Neural progenitor cell (in vitro differentiated cells): ENCODE measurements at regions not wholly inside any gene's neighbourhood (a gene's known extent, or its start where the extent isn't known, plus 50 kb on each side); places are given as distances from the start of the nearest gene placed in this dataset.

Experiments used
- DNase-seq: peaks from one replicate; pipeline ENCODE4 v3.0.0-alpha.2; 2016; ENCODE audit warnings: low spot score
- H2AFZ ChIP-seq: fragments of 200-600 bp; sonication (generic); replicated peaks from 2 replicates; pipeline ENCODE4 v1.6.1; 2016; ENCODE audit warnings: antibody characterized with exemption
- H3F3A ChIP-seq: fragments of 200-600 bp; sonication (generic); 2 replicates; pipeline ENCODE4 v1.6.1; 2016; ENCODE audit warnings: antibody characterized with exemption, low read depth
- H3K27ac ChIP-seq: fragments of 200-600 bp; sonication (generic); 2 replicates; pipeline ENCODE4 v1.5.1; 2016; ENCODE audit warnings: mild to moderate bottlenecking
- H3K27me3 ChIP-seq: fragments of 200-600 bp; sonication (generic); 2 replicates; pipeline ENCODE4 v1.6.1; 2016; ENCODE audit warnings: mild to moderate bottlenecking, moderate library complexity
- H3K36me3 ChIP-seq: fragments of 200-600 bp; sonication (generic); 2 replicates; pipeline ENCODE4 v1.5.1; 2016
- H3K4me1 ChIP-seq: fragments of 200-600 bp; sonication (generic); 2 replicates; pipeline ENCODE4 v1.6.1; 2016; ENCODE audit warnings: mixed run types
- H3K4me2 ChIP-seq: fragments of 200-600 bp; sonication (generic); 2 replicates; pipeline ENCODE4 v1.6.1; 2016
- H3K4me3 ChIP-seq: fragments of 200-600 bp; sonication (generic); 2 replicates; pipeline ENCODE4 v1.5.1; 2016
- H3K79me2 ChIP-seq: fragments of 200-600 bp; sonication (generic); 2 replicates; pipeline ENCODE4 v1.6.1; 2016; ENCODE audit warnings: low read depth
- H3K9ac ChIP-seq: fragments of 200-600 bp; sonication (generic); 2 replicates; pipeline ENCODE4 v1.6.1; 2016
- H3K9me3 ChIP-seq: fragments of 200-600 bp; sonication (generic); 2 replicates; pipeline ENCODE4 v1.5.1; 2016; ENCODE audit warnings: low read depth
- H4K20me1 ChIP-seq: fragments of 200-600 bp; sonication (generic); 2 replicates; pipeline ENCODE4 v1.6.1; 2016; ENCODE audit warnings: low read depth
- H3K27ac Mint-ChIP-seq: 3 replicates; pipeline ENCODE4 v1.8.0; 2021; ENCODE audit warnings: mixed read lengths
- H3K27me3 Mint-ChIP-seq: 2 replicates; pipeline ENCODE4 v1.8.0; 2022; ENCODE audit warnings: low read depth, mild to moderate bottlenecking, inconsistent platforms, moderate library complexity, mixed read lengths; ENCODE audit not compliant: insufficient read depth
- H3K36me3 Mint-ChIP-seq: 3 replicates; pipeline ENCODE4 v1.8.0; 2021; ENCODE audit warnings: mixed read lengths
- H3K4me1 Mint-ChIP-seq: 3 replicates; pipeline ENCODE4 v1.8.0; 2021; ENCODE audit warnings: mixed read lengths
- H3K4me3 Mint-ChIP-seq: 3 replicates; pipeline ENCODE4 v1.8.0; 2021; ENCODE audit warnings: mild to moderate bottlenecking, moderate library complexity, mixed read lengths
- H3K9me3 Mint-ChIP-seq: 3 replicates; pipeline ENCODE4 v1.8.0; 2020; ENCODE audit warnings: mixed read lengths
- EZH2 ChIP-seq: fragments of 200-600 bp; sonication (generic); IDR thresholded peaks from 2 replicates; pipeline ENCODE4 v1.6.1; 2017; ENCODE audit warnings: antibody characterized with exemption, mild to moderate bottlenecking, moderate library complexity
- EZH2phosphoT487 ChIP-seq: fragments of 200-600 bp; sonication (generic); IDR thresholded peaks from 2 replicates; pipeline ENCODE4 v1.6.1; 2017; ENCODE audit warnings: antibody characterized with exemption
- TF ChIP-seq, protein P1 (sequence below): fragments of 200-600 bp; sonication (generic); IDR thresholded peaks from 2 replicates; pipeline ENCODE4 v1.5.1; 2017; ENCODE audit warnings: antibody characterized with exemption, mild to moderate bottlenecking

DNA sequence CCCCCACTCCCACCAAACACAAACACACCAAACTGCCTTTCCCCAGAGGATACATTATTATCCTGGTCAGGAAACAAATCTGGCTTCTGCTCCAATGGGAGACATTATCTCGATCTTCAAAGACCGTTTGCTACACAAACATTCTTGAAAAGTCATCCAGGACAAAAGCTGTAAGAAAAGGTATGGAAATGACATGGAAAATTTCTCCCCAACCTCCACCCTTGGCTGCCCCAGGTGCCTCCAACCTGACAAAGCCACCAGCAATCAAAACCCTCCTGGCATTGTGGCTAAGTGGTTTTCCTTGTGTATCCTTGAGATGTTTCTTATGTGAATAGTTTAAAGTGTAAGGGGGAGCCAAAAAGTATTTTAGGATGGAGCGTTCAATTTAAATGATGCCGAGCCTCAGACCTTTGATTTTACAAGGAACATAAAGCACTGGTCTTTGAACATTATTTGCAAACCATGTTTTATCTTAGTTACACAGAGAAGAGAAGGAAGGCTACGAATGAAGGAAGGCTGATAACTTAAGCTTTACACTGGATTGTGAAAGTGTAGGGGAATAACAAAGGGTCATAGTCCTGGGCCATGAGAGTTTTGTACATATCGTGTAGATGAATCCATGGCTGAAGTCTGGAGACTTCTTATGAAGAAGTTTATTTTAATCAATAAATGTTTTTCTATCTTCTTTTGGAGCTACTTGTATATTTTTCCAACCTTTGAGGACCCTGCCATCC, 418.9 kb upstream of the TMTC1 start:
- Histone ChIP-seq H3K4me2 (no peak overlapping the region), H3K27ac (no peak overlapping the region), H4K20me1 (no peaks in the 10 kb centered on the region), H3K27me3 (no peaks in the 10 kb centered on the region), H3K36me3 (no peaks in the 10 kb centered on the region), H3K9ac (no peak overlapping the region), H3K79me2 (no peaks in the 10 kb centered on the region), H3K4me1 (no peaks in the 10 kb centered on the region), H2AFZ (no peak overlapping the region), H3F3A (no peaks in the 10 kb centered on the region), H3K4me3 (no peak overlapping the region), H3K9me3 (no peaks in the 10 kb centered on the region)
- DNase-seq: no peak
- H3K9me3 Mint-ChIP-seq: no peaks in the 10 kb centered on the region
- no peaks in the 10 kb centered on the region for H3K36me3 Mint-ChIP-seq
- H3K4me1 Mint-ChIP-seq: peaks cover 4% of the 10 kb centered on the region
- peaks cover 13% of the 10 kb centered on the region for H3K27me3 Mint-ChIP-seq
- no peak overlapping the region for H3K27ac Mint-ChIP-seq
- H3K4me3 Mint-ChIP-seq: no peak overlapping the region
- TF ChIP-seq, protein P1, sequence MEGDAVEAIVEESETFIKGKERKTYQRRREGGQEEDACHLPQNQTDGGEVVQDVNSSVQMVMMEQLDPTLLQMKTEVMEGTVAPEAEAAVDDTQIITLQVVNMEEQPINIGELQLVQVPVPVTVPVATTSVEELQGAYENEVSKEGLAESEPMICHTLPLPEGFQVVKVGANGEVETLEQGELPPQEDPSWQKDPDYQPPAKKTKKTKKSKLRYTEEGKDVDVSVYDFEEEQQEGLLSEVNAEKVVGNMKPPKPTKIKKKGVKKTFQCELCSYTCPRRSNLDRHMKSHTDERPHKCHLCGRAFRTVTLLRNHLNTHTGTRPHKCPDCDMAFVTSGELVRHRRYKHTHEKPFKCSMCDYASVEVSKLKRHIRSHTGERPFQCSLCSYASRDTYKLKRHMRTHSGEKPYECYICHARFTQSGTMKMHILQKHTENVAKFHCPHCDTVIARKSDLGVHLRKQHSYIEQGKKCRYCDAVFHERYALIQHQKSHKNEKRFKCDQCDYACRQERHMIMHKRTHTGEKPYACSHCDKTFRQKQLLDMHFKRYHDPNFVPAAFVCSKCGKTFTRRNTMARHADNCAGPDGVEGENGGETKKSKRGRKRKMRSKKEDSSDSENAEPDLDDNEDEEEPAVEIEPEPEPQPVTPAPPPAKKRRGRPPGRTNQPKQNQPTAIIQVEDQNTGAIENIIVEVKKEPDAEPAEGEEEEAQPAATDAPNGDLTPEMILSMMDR: no peak
- TF ChIP-seq EZH2 (no peak), EZH2phosphoT487 (no peak)

DNA sequence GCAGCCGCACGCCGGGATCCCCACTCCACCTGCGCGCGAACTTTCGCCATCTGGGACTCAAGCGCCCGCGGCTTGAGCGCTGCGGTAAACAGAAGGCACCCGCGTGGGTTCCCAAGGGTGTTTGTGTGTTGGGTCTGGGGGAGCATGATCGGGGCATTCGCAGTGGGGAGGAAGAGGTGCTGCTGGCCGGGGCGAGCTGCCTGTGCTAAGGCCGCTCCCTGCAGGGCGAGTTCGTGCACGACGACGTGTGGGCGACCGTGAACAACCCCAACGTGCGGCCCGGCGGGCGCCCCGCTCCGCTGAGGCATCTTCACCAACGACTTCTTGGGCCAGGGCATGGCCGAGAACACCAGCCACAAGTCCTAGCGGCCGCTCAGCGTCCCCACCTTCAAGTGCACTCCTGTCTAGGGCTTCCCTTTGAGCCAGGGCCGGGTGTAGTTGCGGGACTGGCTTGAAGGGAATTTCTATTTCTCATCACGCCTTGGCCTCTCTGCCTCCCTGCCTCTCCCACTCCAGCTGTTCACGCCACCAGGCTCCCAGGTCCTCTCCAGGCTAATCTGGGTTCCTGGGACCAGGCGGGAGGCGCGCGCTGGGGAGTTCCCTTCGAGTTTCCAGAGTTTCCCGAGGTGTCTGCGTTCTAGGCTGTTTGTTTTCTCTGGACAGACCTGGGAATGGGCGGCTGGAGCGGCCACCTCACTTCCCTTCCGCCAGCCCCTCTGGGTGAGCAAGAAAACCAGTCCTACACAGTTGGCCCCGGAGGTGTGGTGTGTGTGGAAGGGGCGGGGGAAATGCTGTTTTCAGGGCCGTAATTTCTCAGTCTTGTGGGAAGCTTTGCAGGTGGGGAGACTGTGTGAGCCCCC, 417.8 kb upstream of the TMTC1 start:
- Histone ChIP-seq H3K79me2 (no peaks in the 10 kb centered on the region), H3F3A (no peaks in the 10 kb centered on the region), H2AFZ (no peak overlapping the region), H3K4me2 (no peak overlapping the region), H4K20me1 (no peaks in the 10 kb centered on the region), H3K4me3 (no peak overlapping the region), H3K9ac (no peak overlapping the region), H3K27ac (no peak overlapping the region), H3K27me3 (no peaks in the 10 kb centered on the region), H3K4me1 (no peaks in the 10 kb centered on the region), H3K9me3 (no peaks in the 10 kb centered on the region), H3K36me3 (no peaks in the 10 kb centered on the region)
- peak overlapping the region; percentile 64 for H3K4me3 Mint-ChIP-seq
- peaks cover 4% of the 10 kb centered on the region for H3K4me1 Mint-ChIP-seq
- TF ChIP-seq EZH2 (no peak), EZH2phosphoT487 (no peak)
- TF ChIP-seq, protein P1: no peak
- no peak overlapping the region for H3K27ac Mint-ChIP-seq
- no peaks in the 10 kb centered on the region for H3K36me3 Mint-ChIP-seq
- no peaks in the 10 kb centered on the region for H3K9me3 Mint-ChIP-seq
- DNase-seq: no peak
- H3K27me3 Mint-ChIP-seq: peaks cover 13% of the 10 kb centered on the region

DNA sequence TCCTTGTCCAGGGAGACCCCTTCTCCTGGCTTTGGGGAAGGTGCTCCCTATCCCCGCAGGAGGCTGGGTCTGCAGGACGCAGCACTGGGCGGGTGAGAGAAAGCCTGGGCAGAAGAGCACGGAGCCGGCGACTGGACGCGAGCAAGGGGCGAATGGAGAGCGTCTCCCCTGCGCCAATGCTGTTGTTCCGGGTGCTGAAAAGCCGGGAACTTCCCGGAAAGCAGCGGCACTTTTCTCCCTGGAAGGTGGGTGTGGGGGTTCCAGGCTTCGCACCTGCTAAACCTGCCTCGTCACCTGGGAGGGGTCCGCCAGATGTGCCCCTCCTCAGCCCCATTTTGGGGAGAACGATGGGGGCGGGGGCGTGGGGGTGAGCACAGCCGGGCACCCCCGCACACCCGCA, 417.1 kb upstream of the TMTC1 start:
- peaks cover 13% of the 10 kb centered on the region for H3K27me3 Mint-ChIP-seq
- H3K4me3 Mint-ChIP-seq: peak overlapping the region; percentile 76
- no peaks in the 10 kb centered on the region for H3K9me3 Mint-ChIP-seq
- no peak overlapping the region for H3K27ac Mint-ChIP-seq
- no peaks in the 10 kb centered on the region for H3K79me2 ChIP-seq
- no peak for DNase-seq
- no peaks in the 10 kb centered on the region for H3K36me3 Mint-ChIP-seq
- no peak overlapping the region for H3K27ac ChIP-seq
- H3K4me2 ChIP-seq: no peak overlapping the region
- H3K9ac ChIP-seq: no peak overlapping the region
- H3K4me1 Mint-ChIP-seq: peaks cover 4% of the 10 kb centered on the region
- H2AFZ ChIP-seq: no peak overlapping the region
- no peaks in the 10 kb centered on the region for H3K9me3 ChIP-seq
- H3K27me3 ChIP-seq: no peaks in the 10 kb centered on the region
- H3K36me3 ChIP-seq: no peaks in the 10 kb centered on the region
- no peak overlapping the region for H3K4me3 ChIP-seq
- TF ChIP-seq EZH2phosphoT487 (no peak), EZH2 (no peak)
- TF ChIP-seq, protein P1: no peak
- no peaks in the 10 kb centered on the region for H4K20me1 ChIP-seq
- H3F3A ChIP-seq: no peaks in the 10 kb centered on the region
- no peaks in the 10 kb centered on the region for H3K4me1 ChIP-seq
